SK-N-SH (cell line): ENCODE measurements at regions not wholly inside any gene's neighbourhood (a gene's known extent, or its start where the extent isn't known, plus 50 kb on each side); places are given as distances from the start of the nearest gene placed in this dataset.

Experiments used
- EP300 ChIP-seq, 2 experiments: IDR thresholded peaks; 2 replicates each; pipeline versions ENCODE4 v1.4.0 to v1.6.1; 2012; ENCODE audit warnings: borderline replicate concordance in 1 of 2, low read depth in 1 of 2, low read length in 1 of 2
- RCOR1 ChIP-seq: fragments of 150-350 bp; IDR thresholded peaks from 2 replicates; pipeline ENCODE4 v1.6.1; 2017; ENCODE audit warnings: antibody characterized with exemption, low read length
- SIN3A ChIP-seq: IDR thresholded peaks from 2 replicates; pipeline ENCODE4 v1.6.1; 2012; ENCODE audit warnings: low read depth, mild to moderate bottlenecking, low read length, moderate library complexity, borderline replicate concordance
- TAF1 ChIP-seq: IDR thresholded peaks from 2 replicates; pipeline ENCODE4 v1.6.1; 2012; ENCODE audit warnings: low read depth, mild to moderate bottlenecking, low read length, moderate library complexity, borderline replicate concordance
- TF ChIP-seq, protein P1 (sequence below): fragments of 200-600 bp; sonication (generic); IDR thresholded peaks from 2 replicates; pipeline ENCODE4 v1.6.1; 2017; ENCODE audit warnings: antibody characterized with exemption, mild to moderate bottlenecking, moderate library complexity
- TF ChIP-seq, protein P2 (sequence below): IDR thresholded peaks from 2 replicates; pipeline ENCODE4 v1.4.0; 2012; ENCODE audit warnings: low read depth, borderline replicate concordance

DNA sequence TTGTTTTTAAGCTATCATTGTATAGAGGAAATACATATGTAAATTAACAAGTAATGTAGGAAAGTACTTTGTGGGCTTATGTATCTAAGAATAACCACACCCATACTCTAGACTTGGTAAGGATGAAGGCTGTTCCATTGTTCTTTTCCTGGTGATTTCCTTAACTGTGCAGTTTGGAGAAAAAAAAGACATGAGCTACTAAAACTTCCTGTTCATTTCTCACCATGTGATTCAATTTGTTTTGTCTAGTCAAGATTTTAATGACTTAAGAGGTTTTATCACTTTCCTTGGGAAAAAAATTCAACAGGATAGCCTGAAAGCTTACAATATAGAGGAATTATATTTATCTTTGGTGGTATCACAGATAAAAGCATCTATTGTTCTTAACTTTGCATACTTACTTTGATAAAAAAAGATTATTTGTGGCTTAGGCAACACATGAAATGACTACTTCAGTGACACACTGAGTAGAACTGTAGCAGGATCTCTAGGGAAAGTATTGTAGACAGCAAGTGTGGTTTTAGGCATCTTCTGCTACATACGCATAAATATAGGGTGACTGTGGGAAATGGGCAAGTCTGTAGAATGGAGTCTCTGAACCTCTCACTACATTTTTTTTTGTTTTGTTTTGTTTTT is 80.3 kb downstream of the GJA1 start:
- TF ChIP-seq, protein P1, sequence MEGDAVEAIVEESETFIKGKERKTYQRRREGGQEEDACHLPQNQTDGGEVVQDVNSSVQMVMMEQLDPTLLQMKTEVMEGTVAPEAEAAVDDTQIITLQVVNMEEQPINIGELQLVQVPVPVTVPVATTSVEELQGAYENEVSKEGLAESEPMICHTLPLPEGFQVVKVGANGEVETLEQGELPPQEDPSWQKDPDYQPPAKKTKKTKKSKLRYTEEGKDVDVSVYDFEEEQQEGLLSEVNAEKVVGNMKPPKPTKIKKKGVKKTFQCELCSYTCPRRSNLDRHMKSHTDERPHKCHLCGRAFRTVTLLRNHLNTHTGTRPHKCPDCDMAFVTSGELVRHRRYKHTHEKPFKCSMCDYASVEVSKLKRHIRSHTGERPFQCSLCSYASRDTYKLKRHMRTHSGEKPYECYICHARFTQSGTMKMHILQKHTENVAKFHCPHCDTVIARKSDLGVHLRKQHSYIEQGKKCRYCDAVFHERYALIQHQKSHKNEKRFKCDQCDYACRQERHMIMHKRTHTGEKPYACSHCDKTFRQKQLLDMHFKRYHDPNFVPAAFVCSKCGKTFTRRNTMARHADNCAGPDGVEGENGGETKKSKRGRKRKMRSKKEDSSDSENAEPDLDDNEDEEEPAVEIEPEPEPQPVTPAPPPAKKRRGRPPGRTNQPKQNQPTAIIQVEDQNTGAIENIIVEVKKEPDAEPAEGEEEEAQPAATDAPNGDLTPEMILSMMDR: no peak
- TF ChIP-seq EP300 (IDR thresholded peaks at IDR 0.05; ENCODE audit: borderline replicate concordance in 1 of 2, low read depth in 1 of 2, low read length in 1 of 2) (no peak), RCOR1 (no peak), SIN3A (no peak), TAF1 (no peak)
- TF ChIP-seq, protein P2, sequence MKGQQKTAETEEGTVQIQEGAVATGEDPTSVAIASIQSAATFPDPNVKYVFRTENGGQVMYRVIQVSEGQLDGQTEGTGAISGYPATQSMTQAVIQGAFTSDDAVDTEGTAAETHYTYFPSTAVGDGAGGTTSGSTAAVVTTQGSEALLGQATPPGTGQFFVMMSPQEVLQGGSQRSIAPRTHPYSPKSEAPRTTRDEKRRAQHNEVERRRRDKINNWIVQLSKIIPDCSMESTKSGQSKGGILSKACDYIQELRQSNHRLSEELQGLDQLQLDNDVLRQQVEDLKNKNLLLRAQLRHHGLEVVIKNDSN: no peak
